Fibroblast of skin of abdomen (primary cell): ENCODE measurements at regions not wholly inside any gene's neighbourhood (a gene's known extent, or its start where the extent isn't known, plus 50 kb on each side); places are given as distances from the start of the nearest gene placed in this dataset.
"Not testable (repeated sequence)": the region's sequence is repeated elsewhere in the genome, so short reads cannot be mapped to it uniquely, and the experiment has no call there.

Experiments used
- DNase-seq: peaks from one replicate; pipeline ENCODE4 v3.0.0-alpha.2; 2013

GRCh38 chr21:28877318-28877884 is 115.3 kb downstream of the LTN1 start:
- DNase-seq: no peak

GRCh38 chr21:28875078-28875477 is 117.6 kb downstream of the LTN1 start:
- DNase-seq: no peak

- DNase-seq: peak; percentile 13
These were observed 120.5 kb downstream of the LTN1 start for GRCh38 chr21:28872218-28872617.

GRCh38 chr21:28871388-28872010 is 121.2 kb downstream of the LTN1 start:
- DNase-seq: peak; percentile 26

GRCh38 chr21:28867401-28867800 is 125.3 kb downstream of the LTN1 start:
- DNase-seq: peak; percentile 53

GRCh38 chr21:28865488-28866186 is 127.0 kb downstream of the LTN1 start:
- no peak for DNase-seq

GRCh38 chr21:28858424-28858823 is 134.3 kb downstream of the LTN1 start:
- DNase-seq: no peak

- DNase-seq: no peak
These were observed 134.9 kb downstream of the LTN1 start for GRCh38 chr21:28857752-28858151.

GRCh38 chr21:28856588-28857250 is 136.0 kb downstream of the LTN1 start:
- DNase-seq: no peak

GRCh38 chr21:28852706-28853105 is 140.0 kb downstream of the LTN1 start:
- no peak for DNase-seq

GRCh38 chr21:28851645-28852044 is 141.0 kb downstream of the LTN1 start:
- no peak for DNase-seq

GRCh38 chr21:28839237-28839636 is 153.4 kb downstream of the LTN1 start:
- DNase-seq: not testable (repeated sequence)

GRCh38 chr21:28837426-28837825 is 155.3 kb downstream of the LTN1 start:
- not testable (repeated sequence) for DNase-seq

- not testable (repeated sequence) for DNase-seq
These were observed 156.1 kb downstream of the LTN1 start for GRCh38 chr21:28836588-28836987.

- no peak for DNase-seq
These were observed 158.1 kb downstream of the LTN1 start for GRCh38 chr21:28834335-28835238.

GRCh38 chr21:28833609-28834008 is 159.1 kb downstream of the LTN1 start:
- DNase-seq: no peak

GRCh38 chr21:28833182-28833581 is 159.5 kb downstream of the LTN1 start:
- DNase-seq: no peak

- DNase-seq: no peak
These were observed 160.0 kb downstream of the LTN1 start for GRCh38 chr21:28832715-28833061.

GRCh38 chr21:28832013-28832714 is 160.5 kb downstream of the LTN1 start:
- no peak for DNase-seq

GRCh38 chr21:28828981-28829380 is 163.7 kb downstream of the LTN1 start:
- no peak for DNase-seq

GRCh38 chr21:28828021-28828420 is 164.7 kb downstream of the LTN1 start:
- no peak for DNase-seq

- peak; percentile 48 for DNase-seq
These were observed 165.3 kb downstream of the LTN1 start for GRCh38 chr21:28827422-28827821.
